IPS-20b (cell line): ENCODE measurements at regions not wholly inside any gene's neighbourhood (a gene's known extent, or its start where the extent isn't known, plus 50 kb on each side); places are given as distances from the start of the nearest gene placed in this dataset.
"Not testable (repeated sequence)": the region's sequence is repeated elsewhere in the genome, so short reads cannot be mapped to it uniquely, and the experiment has no call there.

Experiments
- H3K27ac ChIP-seq: one replicate; pipeline ENCODE4 v1.5.1; 2013; ENCODE audit warnings: low read length
- H3K27me3 ChIP-seq: 2 replicates; pipeline ENCODE4 v1.6.1; 2013; ENCODE audit warnings: mild to moderate bottlenecking, low read length, inconsistent platforms; ENCODE audit not compliant: insufficient read depth
- H3K36me3 ChIP-seq: 2 replicates; pipeline ENCODE4 v1.6.1; 2013; ENCODE audit warnings: low read depth, mild to moderate bottlenecking, inconsistent platforms, low read length, moderate library complexity; ENCODE audit not compliant: insufficient read depth
- H3K4me1 ChIP-seq: 2 replicates; pipeline ENCODE4 v1.6.1; 2013; ENCODE audit warnings: mild to moderate bottlenecking, control low read depth, inconsistent platforms, low read length, moderate library complexity; ENCODE audit not compliant: insufficient read depth
- H3K4me3 ChIP-seq: 2 replicates; pipeline ENCODE4 v1.5.1; 2013; ENCODE audit warnings: mild to moderate bottlenecking, low read length, inconsistent platforms
- H3K9ac ChIP-seq: 2 replicates; pipeline ENCODE4 v1.6.1; 2013; ENCODE audit warnings: low read depth, mild to moderate bottlenecking, inconsistent platforms, low read length, moderate library complexity
- H3K9me3 ChIP-seq: 2 replicates; pipeline ENCODE4 v1.6.1; 2013; ENCODE audit warnings: mild to moderate bottlenecking, low read depth, low read length, inconsistent platforms; ENCODE audit not compliant: insufficient read depth

DNA sequence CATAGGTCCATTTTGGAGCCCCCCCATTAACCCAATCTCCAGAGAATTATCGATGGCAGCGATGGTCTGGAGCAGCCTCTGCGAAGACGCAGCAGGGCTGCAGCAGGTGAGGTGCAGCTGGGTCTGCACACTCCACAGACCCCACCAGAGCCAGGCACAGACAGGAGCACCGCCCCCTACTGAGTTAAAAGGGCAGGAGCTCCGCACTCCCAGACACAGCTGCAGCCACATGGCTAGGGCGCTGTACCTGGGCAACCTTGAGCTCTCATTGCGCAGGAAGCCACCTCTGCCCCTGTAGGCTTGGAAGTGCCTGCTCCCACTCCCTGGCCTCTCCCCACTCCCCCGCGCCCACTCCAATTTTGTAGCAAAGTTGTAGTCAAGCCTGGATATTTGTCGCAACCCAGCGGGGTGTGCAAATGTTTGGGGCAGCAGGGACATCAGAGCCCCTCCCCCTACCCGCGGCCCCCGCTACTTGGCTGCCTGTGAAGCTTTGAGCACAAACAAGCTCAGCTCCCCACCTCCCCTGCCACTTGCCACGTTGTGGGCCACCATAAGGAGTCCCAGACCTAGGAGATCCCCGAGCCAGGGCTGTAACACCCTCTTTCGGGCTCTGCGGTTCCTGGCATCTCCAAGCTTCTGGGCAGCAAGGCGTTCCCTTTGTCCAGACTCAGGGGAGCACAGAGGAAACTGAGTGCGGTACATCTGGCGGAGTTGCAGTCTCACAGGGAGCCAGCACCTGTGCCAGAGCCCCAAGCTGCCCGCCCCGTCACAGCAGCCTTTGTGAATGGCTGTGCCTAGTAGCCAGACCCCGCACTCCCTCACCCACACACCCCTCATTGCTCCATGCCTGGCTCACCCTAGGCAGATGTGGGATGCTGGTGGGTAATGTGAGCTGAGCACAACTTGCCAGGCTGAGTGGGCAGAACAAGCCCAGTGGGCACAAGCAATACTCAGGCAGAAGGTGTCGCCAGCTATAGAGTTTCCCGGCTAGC lies 949.7 kb upstream of the SLITRK1 start:
- no peak overlapping the region for H3K27ac ChIP-seq
- no peaks in the 10 kb centered on the region for H3K9me3 ChIP-seq
- H3K27me3 ChIP-seq: no peaks in the 10 kb centered on the region
- no peak overlapping the region for H3K4me3 ChIP-seq
- no peak overlapping the region for H3K9ac ChIP-seq
- H3K4me1 ChIP-seq: no peaks in the 10 kb centered on the region
- H3K36me3 ChIP-seq: no peaks in the 10 kb centered on the region

DNA sequence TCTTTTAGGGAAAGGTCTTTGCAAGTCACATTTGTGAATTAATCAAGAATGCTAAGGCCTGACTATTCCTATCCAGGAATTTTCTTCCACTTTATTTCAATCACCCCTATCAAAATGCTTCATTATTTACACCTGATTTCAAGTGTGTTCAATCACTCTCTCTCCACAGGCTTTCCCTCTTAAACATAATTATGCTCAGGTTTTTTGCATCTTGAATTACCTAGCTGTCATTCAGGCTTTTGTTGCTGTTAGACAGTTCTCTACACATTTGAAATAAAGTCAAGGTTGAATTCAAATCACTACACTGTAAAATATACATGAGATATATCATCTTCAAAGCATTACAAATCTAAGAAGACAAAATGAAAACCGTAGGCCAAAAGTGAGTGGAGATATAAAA lies 941.3 kb upstream of the SLITRK1 start:
- Histone ChIP-seq H3K9me3 (no peaks in the 10 kb centered on the region), H3K27me3 (no peaks in the 10 kb centered on the region), H3K27ac (no peak overlapping the region), H3K4me3 (no peak overlapping the region), H3K36me3 (no peaks in the 10 kb centered on the region), H3K4me1 (no peaks in the 10 kb centered on the region), H3K9ac (no peak overlapping the region)

DNA sequence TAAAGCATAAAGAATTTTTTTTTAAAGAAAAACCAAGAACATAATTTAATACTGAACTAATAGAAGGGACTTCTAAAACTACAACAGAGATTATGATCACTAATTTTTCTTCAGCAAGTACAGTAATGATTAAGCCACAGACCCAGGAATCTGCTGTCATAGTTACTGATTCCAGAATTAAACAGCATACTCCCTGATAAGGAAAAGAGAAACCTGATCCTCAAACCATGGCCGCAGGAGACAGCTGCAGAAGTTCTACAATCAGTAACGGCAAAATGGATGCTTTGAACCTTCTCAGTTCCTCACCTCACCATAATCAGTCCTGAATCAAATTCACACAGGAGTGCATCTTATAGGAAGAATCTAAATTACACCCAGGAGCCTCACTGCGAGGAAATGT lies 939.0 kb upstream of the SLITRK1 start:
- Histone ChIP-seq H3K27me3 (no peaks in the 10 kb centered on the region), H3K36me3 (no peaks in the 10 kb centered on the region), H3K27ac (no peak overlapping the region), H3K4me1 (no peaks in the 10 kb centered on the region), H3K9ac (no peak overlapping the region), H3K9me3 (no peaks in the 10 kb centered on the region), H3K4me3 (no peak overlapping the region)

- Histone ChIP-seq H3K9me3 (no peaks in the 10 kb centered on the region), H3K36me3 (no peaks in the 10 kb centered on the region), H3K4me3 (no peak overlapping the region), H3K9ac (no peak overlapping the region), H3K27ac (no peak overlapping the region), H3K27me3 (no peaks in the 10 kb centered on the region), H3K4me1 (no peaks in the 10 kb centered on the region)
Observed at GRCh38 chr13:84816567-84817105, 934.4 kb upstream of the SLITRK1 start.

GRCh38 chr13:84812789-84813188 lies 930.5 kb upstream of the SLITRK1 start:
- Histone ChIP-seq H3K9me3 (no peaks in the 10 kb centered on the region), H3K27ac (no peak overlapping the region), H3K27me3 (no peaks in the 10 kb centered on the region), H3K9ac (no peak overlapping the region), H3K4me1 (no peaks in the 10 kb centered on the region), H3K36me3 (no peaks in the 10 kb centered on the region), H3K4me3 (no peak overlapping the region)

DNA sequence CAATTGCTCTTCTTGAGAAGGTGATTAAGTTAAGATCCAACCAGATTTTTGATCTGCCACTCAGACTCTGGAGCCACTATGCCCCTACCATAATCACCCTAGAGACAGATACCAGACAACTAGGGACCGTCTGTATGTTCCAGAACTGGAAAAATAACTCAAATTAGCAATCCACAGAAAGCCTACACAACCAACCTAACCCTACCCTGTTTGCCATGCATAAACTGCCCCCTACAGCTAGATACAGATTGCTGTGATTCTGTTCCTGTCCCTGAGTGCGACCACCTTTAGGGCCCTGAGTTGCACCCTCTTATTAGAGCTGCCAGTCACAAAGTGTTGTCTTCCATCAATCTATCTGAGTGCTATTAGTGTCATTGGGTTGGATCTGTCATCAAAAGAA lies 929.8 kb upstream of the SLITRK1 start:
- no peaks in the 10 kb centered on the region for H3K9me3 ChIP-seq
- no peaks in the 10 kb centered on the region for H3K36me3 ChIP-seq
- no peaks in the 10 kb centered on the region for H3K4me1 ChIP-seq
- no peak overlapping the region for H3K4me3 ChIP-seq
- H3K27me3 ChIP-seq: no peaks in the 10 kb centered on the region
- H3K27ac ChIP-seq: no peak overlapping the region
- no peak overlapping the region for H3K9ac ChIP-seq

DNA sequence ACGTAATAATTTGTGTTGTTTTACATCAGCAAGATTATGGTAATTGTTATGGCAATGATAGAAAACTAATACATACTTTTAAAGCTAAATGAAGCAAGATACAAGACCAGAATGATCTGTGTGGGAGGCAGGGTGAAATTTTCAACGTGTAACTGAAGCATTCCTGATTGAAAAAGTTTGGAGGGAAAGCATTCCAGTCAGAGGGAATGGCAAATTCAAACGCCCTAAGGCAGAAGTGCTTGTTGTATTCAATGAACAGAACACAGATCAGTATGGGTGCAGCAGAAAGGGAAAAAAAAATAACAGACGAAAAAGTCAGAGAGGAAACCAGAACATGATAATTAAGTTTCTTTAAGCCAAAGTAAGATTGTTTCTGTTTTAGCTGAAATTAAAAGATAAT lies 928.5 kb upstream of the SLITRK1 start:
- no peak overlapping the region for H3K4me3 ChIP-seq
- H3K9ac ChIP-seq: no peak overlapping the region
- H3K27me3 ChIP-seq: no peaks in the 10 kb centered on the region
- H3K27ac ChIP-seq: no peak overlapping the region
- H3K4me1 ChIP-seq: no peaks in the 10 kb centered on the region
- H3K36me3 ChIP-seq: no peaks in the 10 kb centered on the region
- H3K9me3 ChIP-seq: no peaks in the 10 kb centered on the region

- Histone ChIP-seq H3K9me3 (no peaks in the 10 kb centered on the region), H3K27me3 (no peaks in the 10 kb centered on the region), H3K27ac (no peak overlapping the region), H3K36me3 (no peaks in the 10 kb centered on the region), H3K9ac (no peak overlapping the region), H3K4me1 (no peaks in the 10 kb centered on the region), H3K4me3 (no peak overlapping the region)
Observed at GRCh38 chr13:84802073-84802472, 919.8 kb upstream of the SLITRK1 start.

DNA sequence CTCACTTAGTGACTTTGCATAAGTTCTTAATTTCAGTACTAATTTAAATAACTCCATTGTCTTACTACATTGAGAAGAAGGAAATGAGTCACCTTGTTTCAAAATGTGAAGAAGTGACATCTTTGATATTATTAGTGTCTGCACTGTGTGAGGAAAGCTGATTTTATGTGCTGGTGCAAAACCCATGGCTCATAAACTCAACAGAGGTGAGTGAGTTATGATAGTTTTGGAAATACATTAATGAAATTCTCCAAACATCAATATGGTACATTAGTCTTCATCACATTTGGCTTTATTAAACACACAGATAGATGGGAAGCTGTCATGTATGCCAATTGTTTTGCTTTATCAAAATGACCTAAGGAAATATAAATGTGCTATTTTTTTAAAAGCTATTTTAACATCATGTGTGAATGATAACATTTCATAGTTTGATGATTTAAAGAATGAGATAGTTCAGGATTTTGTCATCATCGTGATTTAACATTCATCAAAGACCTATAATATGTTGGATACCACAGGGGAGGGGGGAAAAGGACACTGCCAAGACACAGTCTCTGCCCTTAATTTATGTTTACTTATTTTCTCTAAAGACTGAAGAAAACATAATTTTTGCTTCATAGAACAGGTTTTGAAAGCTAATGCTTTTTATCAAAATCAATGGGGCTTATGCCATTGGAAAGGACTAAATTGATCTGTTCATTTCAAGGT lies 902.3 kb upstream of the SLITRK1 start:
- no peaks in the 10 kb centered on the region for H3K36me3 ChIP-seq
- H3K27ac ChIP-seq: no peak overlapping the region
- peaks cover 5% of the 10 kb centered on the region; the same call in 1 of the 2 replicates for H3K9me3 ChIP-seq
- 0 out of 2 replicates have a peak, but pooled peaks cover 2% of the 10 kb centered on the region for H3K4me1 ChIP-seq
- no peaks in the 10 kb centered on the region for H3K27me3 ChIP-seq
- H3K9ac ChIP-seq: no peak overlapping the region
- H3K4me3 ChIP-seq: no peak overlapping the region

- Histone ChIP-seq H3K9me3 (no peaks in the 10 kb centered on the region), H3K36me3 (no peaks in the 10 kb centered on the region), H3K4me1 (no peaks in the 10 kb centered on the region), H3K27me3 (no peaks in the 10 kb centered on the region), H3K27ac (no peak overlapping the region), H3K9ac (no peak overlapping the region), H3K4me3 (no peak overlapping the region)
Observed at GRCh38 chr13:84777316-84777715, 895.0 kb upstream of the SLITRK1 start.

- no peak overlapping the region for H3K4me3 ChIP-seq
- no peaks in the 10 kb centered on the region for H3K36me3 ChIP-seq
- no peaks in the 10 kb centered on the region for H3K9me3 ChIP-seq
- no peak overlapping the region for H3K27ac ChIP-seq
- no peaks in the 10 kb centered on the region for H3K4me1 ChIP-seq
- no peaks in the 10 kb centered on the region for H3K27me3 ChIP-seq
- no peak overlapping the region for H3K9ac ChIP-seq
Observed at GRCh38 chr13:84776593-84776992, 894.3 kb upstream of the SLITRK1 start.

- H3K4me1 ChIP-seq, H3K36me3 ChIP-seq, H3K27ac ChIP-seq, H3K4me3 ChIP-seq, H3K9ac ChIP-seq, H3K27me3 ChIP-seq, H3K9me3 ChIP-seq: not testable (repeated sequence)
Observed at GRCh38 chr13:84775920-84776319, 893.6 kb upstream of the SLITRK1 start.
